ENCODE measurements at regions not wholly inside any gene's neighbourhood (a gene's known extent, or its start where the extent isn't known, plus 50 kb on each side); places are given as distances from the start of the nearest gene placed in this dataset.

DNA sequence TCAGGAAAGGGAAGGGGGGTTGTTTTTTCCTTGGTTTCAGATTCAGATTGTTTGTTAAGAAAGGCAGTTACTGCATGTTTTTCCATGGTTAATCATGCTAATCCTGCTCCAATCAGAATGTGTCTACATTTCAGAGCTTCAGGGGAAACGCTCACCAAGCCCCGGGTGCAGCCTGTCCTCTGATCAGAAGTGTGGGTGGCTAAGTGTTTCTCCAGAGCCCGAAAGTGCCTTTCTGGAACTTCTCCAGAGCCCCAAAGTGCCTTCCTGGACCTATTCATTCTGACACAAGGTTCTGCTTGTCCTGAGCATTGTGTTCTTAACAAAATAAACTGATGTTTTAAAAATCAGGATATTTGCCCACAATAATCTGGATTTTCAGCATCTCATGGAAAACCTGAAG is 359.0 kb upstream of the ZNF521 start:
- intact Hi-C loops (cut with DNase I; ENCODE audit: low total_unique reads), result no loop called here
- no peak overlapping the region for H3K4me3 ChIP-seq
- H3K27me3 ChIP-seq, result no peaks in the 10 kb centered on the region
- H3K36me3 ChIP-seq, result no peaks in the 10 kb centered on the region
- DNase-seq, result no peak
- H3K9me3 ChIP-seq, result no peaks in the 10 kb centered on the region
- H3K4me1 ChIP-seq, result no peaks in the 10 kb centered on the region
- TF ChIP-seq, protein P1, sequence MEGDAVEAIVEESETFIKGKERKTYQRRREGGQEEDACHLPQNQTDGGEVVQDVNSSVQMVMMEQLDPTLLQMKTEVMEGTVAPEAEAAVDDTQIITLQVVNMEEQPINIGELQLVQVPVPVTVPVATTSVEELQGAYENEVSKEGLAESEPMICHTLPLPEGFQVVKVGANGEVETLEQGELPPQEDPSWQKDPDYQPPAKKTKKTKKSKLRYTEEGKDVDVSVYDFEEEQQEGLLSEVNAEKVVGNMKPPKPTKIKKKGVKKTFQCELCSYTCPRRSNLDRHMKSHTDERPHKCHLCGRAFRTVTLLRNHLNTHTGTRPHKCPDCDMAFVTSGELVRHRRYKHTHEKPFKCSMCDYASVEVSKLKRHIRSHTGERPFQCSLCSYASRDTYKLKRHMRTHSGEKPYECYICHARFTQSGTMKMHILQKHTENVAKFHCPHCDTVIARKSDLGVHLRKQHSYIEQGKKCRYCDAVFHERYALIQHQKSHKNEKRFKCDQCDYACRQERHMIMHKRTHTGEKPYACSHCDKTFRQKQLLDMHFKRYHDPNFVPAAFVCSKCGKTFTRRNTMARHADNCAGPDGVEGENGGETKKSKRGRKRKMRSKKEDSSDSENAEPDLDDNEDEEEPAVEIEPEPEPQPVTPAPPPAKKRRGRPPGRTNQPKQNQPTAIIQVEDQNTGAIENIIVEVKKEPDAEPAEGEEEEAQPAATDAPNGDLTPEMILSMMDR (IDR thresholded peaks at IDR 0.05), result no peak
- TF ChIP-seq POLR2A (IDR thresholded peaks at IDR 0.05), result no peak
- no peak overlapping the region for H3K27ac ChIP-seq

DNA sequence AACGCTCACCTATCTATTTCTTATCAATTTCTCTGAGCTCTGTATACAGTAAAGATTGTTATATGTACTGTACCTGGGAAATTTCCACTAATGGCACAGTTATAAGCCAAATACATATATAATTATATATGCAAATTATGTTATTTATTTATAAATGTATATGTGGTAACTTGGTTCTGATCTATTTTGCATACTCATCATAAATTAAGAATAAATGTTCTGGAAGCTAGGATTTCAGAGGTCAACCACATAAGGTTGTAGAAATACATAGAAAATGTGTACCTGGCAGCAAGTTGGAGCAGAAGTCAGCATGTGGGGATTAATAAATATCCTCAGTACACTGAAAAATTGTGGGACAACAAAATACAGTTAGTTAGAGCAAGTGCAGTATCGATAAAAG is 353.7 kb upstream of the ZNF521 start:
- Histone ChIP-seq H3K27ac (no peak overlapping the region), H3K9me3 (no peaks in the 10 kb centered on the region), H3K4me1 (no peaks in the 10 kb centered on the region), H3K36me3 (no peaks in the 10 kb centered on the region), H3K27me3 (no peaks in the 10 kb centered on the region), H3K4me3 (no peak overlapping the region)
- TF ChIP-seq POLR2A (IDR thresholded peaks at IDR 0.05), result no peak
- TF ChIP-seq, protein P1 (IDR thresholded peaks at IDR 0.05), result no peak
- DNase-seq, result no peak
- intact Hi-C loops (cut with DNase I; ENCODE audit: low total_unique reads), result no loop called here

DNA sequence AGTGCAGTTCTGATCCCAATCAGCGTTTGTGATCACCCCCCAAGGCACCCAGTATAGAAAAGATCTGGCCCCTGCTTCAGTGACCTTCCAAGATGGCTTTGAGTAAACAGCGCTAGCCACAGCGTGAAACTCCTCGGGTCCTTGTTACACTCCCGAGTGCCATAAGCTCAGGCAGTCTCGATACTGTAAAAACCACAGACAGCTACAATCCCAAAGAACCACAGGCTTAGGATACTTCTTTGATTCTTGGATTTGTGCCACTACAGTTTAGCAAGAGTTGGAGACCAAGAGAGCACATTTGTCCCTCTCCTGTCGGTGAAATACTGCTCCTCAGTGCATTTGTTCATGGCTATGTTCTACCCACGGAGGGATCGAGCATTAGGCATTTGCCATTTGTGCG is 352.5 kb upstream of the ZNF521 start:
- Histone ChIP-seq H3K9me3 (no peaks in the 10 kb centered on the region), H3K27me3 (no peaks in the 10 kb centered on the region), H3K36me3 (no peaks in the 10 kb centered on the region), H3K4me1 (no peaks in the 10 kb centered on the region), H3K27ac (no peak overlapping the region), H3K4me3 (no peak overlapping the region)
- DNase-seq, result no peak
- intact Hi-C loops (cut with DNase I; ENCODE audit: low total_unique reads), result no loop called here
- TF ChIP-seq, protein P1 (IDR thresholded peaks at IDR 0.05), result no peak
- no peak for TF ChIP-seq POLR2A (IDR thresholded peaks at IDR 0.05)

DNA sequence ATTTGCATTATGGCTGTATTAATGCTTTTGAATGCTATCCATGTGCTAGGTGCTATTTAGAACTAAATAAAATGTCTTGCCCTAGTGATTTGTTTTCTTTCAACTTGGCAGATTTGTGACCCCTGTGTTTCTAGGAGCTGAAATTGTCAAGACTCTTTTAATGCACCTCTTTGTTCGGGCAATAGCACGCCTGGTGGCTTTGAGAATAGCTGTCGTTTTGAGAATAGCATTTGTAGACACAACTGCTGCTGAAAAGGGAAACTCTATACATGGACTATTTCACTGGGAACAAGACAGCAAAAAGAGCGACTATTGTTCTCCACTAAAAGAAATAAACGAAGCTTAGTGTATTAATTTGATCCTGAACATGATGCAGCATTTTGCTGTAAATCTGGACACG is 352.1 kb upstream of the ZNF521 start:
- intact Hi-C loops (cut with DNase I; ENCODE audit: low total_unique reads), result no loop called here
- Histone ChIP-seq H3K9me3 (no peaks in the 10 kb centered on the region), H3K27ac (no peak overlapping the region), H3K4me3 (no peak overlapping the region), H3K36me3 (no peaks in the 10 kb centered on the region), H3K4me1 (no peaks in the 10 kb centered on the region), H3K27me3 (no peaks in the 10 kb centered on the region)
- TF ChIP-seq POLR2A (IDR thresholded peaks at IDR 0.05), result no peak
- TF ChIP-seq, protein P1 (IDR thresholded peaks at IDR 0.05), result no peak
- no peak for DNase-seq

DNA sequence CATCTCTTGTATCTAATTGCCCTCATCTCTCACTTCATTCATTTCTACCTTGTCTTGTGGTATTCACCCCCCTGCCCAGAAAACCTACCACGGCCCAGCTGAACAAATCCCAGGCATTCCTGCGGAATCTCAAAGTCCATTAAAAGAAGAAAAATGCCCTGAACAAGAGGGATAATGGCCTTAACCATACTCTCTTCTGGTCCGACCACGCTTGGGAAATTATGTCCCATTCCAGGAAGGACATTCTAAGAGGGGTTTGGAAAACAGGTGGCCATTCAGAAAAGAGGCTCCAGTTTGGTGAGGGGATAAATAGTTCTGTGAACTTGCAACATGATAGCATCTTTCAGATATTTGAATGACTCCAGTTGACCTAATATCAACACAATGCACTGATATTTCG is 349.9 kb upstream of the ZNF521 start:
- Histone ChIP-seq H3K27ac (no peak overlapping the region), H3K4me1 (no peaks in the 10 kb centered on the region), H3K27me3 (no peaks in the 10 kb centered on the region), H3K4me3 (no peak overlapping the region), H3K36me3 (no peaks in the 10 kb centered on the region), H3K9me3 (no peaks in the 10 kb centered on the region)
- TF ChIP-seq, protein P1 (IDR thresholded peaks at IDR 0.05), result no peak
- no peak for TF ChIP-seq POLR2A (IDR thresholded peaks at IDR 0.05)
- no peak for DNase-seq
- intact Hi-C loops (cut with DNase I; ENCODE audit: low total_unique reads), result no loop called here

Data from uterus (tissue), 3 donors.